ENCODE measurements at regions not wholly inside any gene's neighbourhood (a gene's known extent, or its start where the extent isn't known, plus 50 kb on each side); places are given as distances from the start of the nearest gene placed in this dataset.

GRCh38 chr6:1187293-1188131, 124.4 kb upstream of the FOXQ1 start:
- H3K4me2 ChIP-seq (ENCODE audit: insufficient read depth, low read length), result no peak overlapping the region
- H3K9ac ChIP-seq (ENCODE audit: low read depth, low read length), result no peak overlapping the region
- H3K79me2 ChIP-seq (ENCODE audit: insufficient read depth, low read length), result no peaks in the 10 kb centered on the region
- no peaks in the 10 kb centered on the region for H3K9me3 ChIP-seq (ENCODE audit: insufficient read depth, low read length, severe bottlenecking)
- no peak overlapping the region for H2AFZ ChIP-seq (ENCODE audit: low read depth, low read length)
- H3K36me3 ChIP-seq (ENCODE audit: insufficient read depth, low read length), result no peaks in the 10 kb centered on the region
- DNase-seq (no peak), ATAC-seq (ENCODE audit: insufficient read depth, low read depth) (no peak)
- H3K27ac ChIP-seq (ENCODE audit: low read length), result no peak overlapping the region
- H3K4me3 ChIP-seq (ENCODE audit: low read depth in 1 of 2, low read length in 2 of 2), result no peak overlapping the region
- no peaks in the 10 kb centered on the region for H3K4me1 ChIP-seq (ENCODE audit: insufficient read depth, low read length)
- TF ChIP-seq CTCF (IDR thresholded peaks at IDR 0.05; ENCODE audit: borderline replicate concordance, extremely low read depth, low read length, poor library complexity, severe bottlenecking) (no peak), EZH2 (IDR thresholded peaks at IDR 0.05; ENCODE audit: borderline replicate concordance, low read depth, low read length, severe bottlenecking) (no peak)
- no peaks in the 10 kb centered on the region for H4K20me1 ChIP-seq (ENCODE audit: insufficient read depth, low read length)
- H3K27me3 ChIP-seq (ENCODE audit: insufficient read depth, low read length, poor library complexity), result peaks cover 13% of the 10 kb centered on the region

GRCh38 chr6:1184318-1184717, 127.6 kb upstream of the FOXQ1 start:
- no peak for TF ChIP-seq CTCF (IDR thresholded peaks at IDR 0.05; ENCODE audit: borderline replicate concordance, extremely low read depth, low read length, poor library complexity, severe bottlenecking)
- no peak for TF ChIP-seq EZH2 (IDR thresholded peaks at IDR 0.05; ENCODE audit: borderline replicate concordance, low read depth, low read length, severe bottlenecking)
- Histone ChIP-seq H3K4me2 (ENCODE audit: insufficient read depth, low read length) (no peak overlapping the region), H3K79me2 (ENCODE audit: insufficient read depth, low read length) (no peaks in the 10 kb centered on the region), H3K27me3 (ENCODE audit: insufficient read depth, low read length, poor library complexity) (peaks cover 13% of the 10 kb centered on the region), H3K9ac (ENCODE audit: low read depth, low read length) (no peak overlapping the region), H3K9me3 (ENCODE audit: insufficient read depth, low read length, severe bottlenecking) (no peaks in the 10 kb centered on the region), H3K4me1 (ENCODE audit: insufficient read depth, low read length) (no peaks in the 10 kb centered on the region), H3K36me3 (ENCODE audit: insufficient read depth, low read length) (no peaks in the 10 kb centered on the region), H4K20me1 (ENCODE audit: insufficient read depth, low read length) (no peaks in the 10 kb centered on the region), H3K27ac (ENCODE audit: low read length) (no peak overlapping the region), H3K4me3 (ENCODE audit: low read depth in 1 of 2, low read length in 2 of 2) (no peak overlapping the region), H2AFZ (ENCODE audit: low read depth, low read length) (no peak overlapping the region)
- ATAC-seq (ENCODE audit: insufficient read depth, low read depth), result no peak
- no peak for DNase-seq

- Histone ChIP-seq H3K27me3 (ENCODE audit: insufficient read depth, low read length, poor library complexity) (peaks cover 13% of the 10 kb centered on the region), H3K4me3 (ENCODE audit: low read depth in 1 of 2, low read length in 2 of 2) (no peak overlapping the region), H3K4me1 (ENCODE audit: insufficient read depth, low read length) (no peaks in the 10 kb centered on the region), H4K20me1 (ENCODE audit: insufficient read depth, low read length) (no peaks in the 10 kb centered on the region), H3K79me2 (ENCODE audit: insufficient read depth, low read length) (no peaks in the 10 kb centered on the region), H2AFZ (ENCODE audit: low read depth, low read length) (no peak overlapping the region), H3K36me3 (ENCODE audit: insufficient read depth, low read length) (no peaks in the 10 kb centered on the region), H3K9me3 (ENCODE audit: insufficient read depth, low read length, severe bottlenecking) (no peaks in the 10 kb centered on the region), H3K4me2 (ENCODE audit: insufficient read depth, low read length) (no peak overlapping the region), H3K27ac (ENCODE audit: low read length) (no peak overlapping the region), H3K9ac (ENCODE audit: low read depth, low read length) (no peak overlapping the region)
- TF ChIP-seq EZH2 (IDR thresholded peaks at IDR 0.05; ENCODE audit: borderline replicate concordance, low read depth, low read length, severe bottlenecking), result no peak
- DNase-seq, result no peak
- no peak for ATAC-seq (ENCODE audit: insufficient read depth, low read depth)
Observed at GRCh38 chr6:1182722-1183521, 129.0 kb upstream of the FOXQ1 start.

Data from DND-41 (cell line).